ENCODE measurements at regions not wholly inside any gene's neighbourhood (a gene's known extent, or its start where the extent isn't known, plus 50 kb on each side); places are given as distances from the start of the nearest gene placed in this dataset.
A peak's percentile ranks its signal among the peaks of the same experiment; 100 is the strongest.

- 53 to 80% methylated on average over 6 of the region's 6 CpGs for WGBS, 2 donors
- intact Hi-C loops (cut with DNase I) = no loop called here
- Histone ChIP-seq H3K27me3 (no peaks in the 10 kb centered on the region), H3K4me1 (no peaks in the 10 kb centered on the region), H3K4me3 (no peak overlapping the region), H3K27ac (no peak overlapping the region), H3K36me3 (no peaks in the 10 kb centered on the region), H3K9me3 (no peaks in the 10 kb centered on the region)
- DNase-seq = peak; percentile 2
- no peak for TF ChIP-seq POLR2AphosphoS5 (IDR thresholded peaks at IDR 0.05)
- no peak for TF ChIP-seq POLR2A (IDR thresholded peaks at IDR 0.05)
- TF ChIP-seq CTCF (IDR thresholded peaks at IDR 0.05) = no peak
- TF ChIP-seq EP300 (IDR thresholded peaks at IDR 0.05) = no peak
These were observed 71.3 kb upstream of the CDH5 start for GRCh38 chr16:66295213-66295612.

GRCh38 chr16:66294507-66294906, 72.0 kb upstream of the CDH5 start:
- WGBS, 2 donors = 78 to 91% methylated on average over 4 of the region's 4 CpGs
- no peak for DNase-seq

GRCh38 chr16:66293932-66294331, 72.6 kb upstream of the CDH5 start:
- 69 to 78% methylated on average over 7 of the region's 7 CpGs for WGBS, 2 donors

More at GRCh38 chr16:66294507-66294906, 72.0 kb upstream of the CDH5 start:
- TF ChIP-seq POLR2A (IDR thresholded peaks at IDR 0.05) (no peak), EP300 (IDR thresholded peaks at IDR 0.05) (no peak), POLR2AphosphoS5 (IDR thresholded peaks at IDR 0.05) (no peak), CTCF (IDR thresholded peaks at IDR 0.05) (no peak)
- no peaks in the 10 kb centered on the region for H3K9me3 ChIP-seq
- H3K27me3 ChIP-seq = no peaks in the 10 kb centered on the region
- no peak overlapping the region for H3K27ac ChIP-seq
- H3K36me3 ChIP-seq = no peaks in the 10 kb centered on the region
- H3K4me1 ChIP-seq = no peaks in the 10 kb centered on the region
- H3K4me3 ChIP-seq = no peak overlapping the region
- intact Hi-C loops (cut with DNase I) = no loop called here

GRCh38 chr16:66293207-66293735, 73.2 kb upstream of the CDH5 start:
- no peak for TF ChIP-seq CTCF (IDR thresholded peaks at IDR 0.05)
- Histone ChIP-seq H3K27ac (no peak overlapping the region), H3K36me3 (no peaks in the 10 kb centered on the region), H3K4me3 (no peak overlapping the region), H3K4me1 (no peaks in the 10 kb centered on the region), H3K27me3 (no peaks in the 10 kb centered on the region), H3K9me3 (no peaks in the 10 kb centered on the region)
- intact Hi-C loops (cut with DNase I) = no loop called here
- WGBS, 2 donors = 66 to 69% methylated on average over 5 of the region's 5 CpGs
- peak; percentile 33 for DNase-seq

More at GRCh38 chr16:66293932-66294331, 72.6 kb upstream of the CDH5 start:
- no peaks in the 10 kb centered on the region for H3K9me3 ChIP-seq
- H3K27ac ChIP-seq = no peak overlapping the region
- TF ChIP-seq POLR2AphosphoS5 (IDR thresholded peaks at IDR 0.05) (no peak), POLR2A (IDR thresholded peaks at IDR 0.05) (no peak), EP300 (IDR thresholded peaks at IDR 0.05) (no peak), CTCF (IDR thresholded peaks at IDR 0.05) (no peak)
- no peaks in the 10 kb centered on the region for H3K27me3 ChIP-seq
- no peaks in the 10 kb centered on the region for H3K36me3 ChIP-seq
- no peak overlapping the region for H3K4me3 ChIP-seq
- H3K4me1 ChIP-seq = no peaks in the 10 kb centered on the region
- intact Hi-C loops (cut with DNase I) = no loop called here
- DNase-seq = peak; percentile 38

- Histone ChIP-seq H3K36me3 (no peaks in the 10 kb centered on the region), H3K4me1 (no peaks in the 10 kb centered on the region), H3K4me3 (no peak overlapping the region), H3K9me3 (no peaks in the 10 kb centered on the region), H3K27ac (no peak overlapping the region), H3K27me3 (no peaks in the 10 kb centered on the region)
- 85 to 88% methylated on average over 15 of the region's 15 CpGs for WGBS, 2 donors
- TF ChIP-seq CTCF (IDR thresholded peaks at IDR 0.05) = no peak
- no peak for TF ChIP-seq POLR2AphosphoS5 (IDR thresholded peaks at IDR 0.05)
- peak; percentile 52 for DNase-seq
- intact Hi-C loops (cut with DNase I) = no loop called here
These were observed 74.1 kb upstream of the CDH5 start for GRCh38 chr16:66292241-66292935.
